ENCODE measurements at regions not wholly inside any gene's neighbourhood (a gene's known extent, or its start where the extent isn't known, plus 50 kb on each side); places are given as distances from the start of the nearest gene placed in this dataset.

- TF ChIP-seq CTCF (conservative IDR thresholded peaks at IDR 0.05 in 1 of 2, IDR thresholded peaks at IDR 0.05 in 1 of 2; ENCODE audit: low read depth in 1 of 2, low read length in 2 of 2), result no peak
- no peak for TF ChIP-seq EZH2 (IDR thresholded peaks at IDR 0.05; ENCODE audit: low read length, missing control alignments)
Observed at GRCh38 chr14:44829021-44829420, 132.7 kb downstream of the KLHL28 start.

Measured in fibroblast of lung (primary cell).